ENCODE measurements at regions not wholly inside any gene's neighbourhood (a gene's known extent, or its start where the extent isn't known, plus 50 kb on each side); places are given as distances from the start of the nearest gene placed in this dataset.

- H3K27ac ChIP-seq, result no peak overlapping the region
- no peak for DNase-seq
Observed at GRCh38 chrX:95058815-95059214, 1384.8 kb downstream of the FAM133A start.

DNA sequence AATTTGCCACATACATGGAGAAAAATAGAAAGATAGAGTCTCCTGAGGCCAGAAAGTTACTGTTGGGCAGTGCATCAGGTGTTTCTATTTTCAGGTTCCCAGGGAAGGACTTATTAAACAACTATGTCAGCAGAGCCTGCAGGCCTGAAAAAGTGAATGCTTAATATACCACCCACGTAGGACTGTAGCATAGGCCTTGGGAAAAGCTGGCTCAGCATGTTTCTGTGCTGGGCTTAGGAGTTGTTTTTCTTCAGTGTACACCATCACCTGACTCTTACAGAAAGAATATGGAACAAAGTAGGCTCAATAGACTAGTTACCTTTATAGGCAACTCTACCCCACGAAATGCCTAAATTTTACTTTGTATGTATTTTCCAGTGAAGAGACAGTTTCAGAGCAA lies 1385.9 kb downstream of the FAM133A start:
- no peak for DNase-seq
- Histone ChIP-seq H3K27ac (no peak overlapping the region), H3K4me3 (ENCODE audit: low read depth, low read length) (no peak overlapping the region), H3K27me3 (ENCODE audit: insufficient read depth, low read depth, severe bottlenecking) (peaks cover 27% of the 10 kb centered on the region), H3K36me3 (no peaks in the 10 kb centered on the region), H3K9me3 (ENCODE audit: severe bottlenecking) (no peaks in the 10 kb centered on the region)
- TF ChIP-seq CTCF (IDR thresholded peaks at IDR 0.05; ENCODE audit: low read depth, low read length), result no peak

More at GRCh38 chrX:95058815-95059214, 1384.8 kb downstream of the FAM133A start:
- H3K27me3 ChIP-seq (ENCODE audit: insufficient read depth, low read depth, severe bottlenecking), result peaks cover 25% of the 10 kb centered on the region
- H3K9me3 ChIP-seq (ENCODE audit: severe bottlenecking), result no peaks in the 10 kb centered on the region
- no peaks in the 10 kb centered on the region for H3K36me3 ChIP-seq
- no peak for TF ChIP-seq CTCF (IDR thresholded peaks at IDR 0.05; ENCODE audit: low read depth, low read length)
- H3K4me3 ChIP-seq (ENCODE audit: low read depth, low read length), result no peak overlapping the region

DNA sequence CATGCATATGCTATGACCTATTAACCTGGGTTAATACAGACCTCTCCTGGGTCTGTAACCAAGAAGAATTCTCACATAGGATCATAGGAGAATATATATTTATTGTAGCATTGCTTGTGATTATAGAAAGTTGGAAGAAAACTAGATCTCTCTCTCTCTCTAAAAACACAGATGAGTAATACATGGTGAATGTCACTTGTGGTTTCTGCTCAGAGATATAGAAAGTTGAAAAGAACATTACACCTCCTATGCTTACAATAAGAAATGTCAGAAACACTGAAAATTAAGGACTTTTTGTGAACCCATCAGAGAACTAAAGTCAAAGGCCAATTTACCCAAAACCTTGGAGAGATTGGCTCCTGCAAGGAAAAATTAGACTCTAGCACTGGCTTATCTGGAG lies 1389.5 kb downstream of the FAM133A start:
- no peak overlapping the region for H3K4me3 ChIP-seq (ENCODE audit: low read depth, low read length)
- H3K9me3 ChIP-seq (ENCODE audit: severe bottlenecking), result no peaks in the 10 kb centered on the region
- DNase-seq, result no peak
- H3K27ac ChIP-seq, result no peak overlapping the region
- no peaks in the 10 kb centered on the region for H3K36me3 ChIP-seq
- peaks cover 26% of the 10 kb centered on the region for H3K27me3 ChIP-seq (ENCODE audit: insufficient read depth, low read depth, severe bottlenecking)
- TF ChIP-seq CTCF (IDR thresholded peaks at IDR 0.05; ENCODE audit: low read depth, low read length), result no peak

DNA sequence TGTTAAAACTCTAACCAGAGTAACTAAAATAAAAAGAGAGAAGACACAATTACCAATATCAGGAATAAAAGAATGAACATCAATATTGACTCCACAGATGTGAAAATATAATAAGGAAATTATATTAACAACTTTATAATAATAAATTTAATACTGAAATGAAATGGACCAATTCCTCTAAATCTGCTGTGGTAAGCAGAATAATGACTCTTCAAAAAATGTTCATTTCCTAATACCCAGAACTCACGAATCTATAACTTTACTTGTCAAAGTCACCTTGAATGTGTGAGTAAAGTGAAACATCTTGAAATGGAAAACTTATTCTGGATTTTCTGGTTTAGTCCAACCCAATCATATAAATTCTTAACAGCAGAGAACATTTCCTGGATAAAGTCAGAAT lies 1391.1 kb downstream of the FAM133A start:
- Histone ChIP-seq H3K4me3 (ENCODE audit: low read depth, low read length) (no peak overlapping the region), H3K27me3 (ENCODE audit: insufficient read depth, low read depth, severe bottlenecking) (peaks cover 20% of the 10 kb centered on the region), H3K9me3 (ENCODE audit: severe bottlenecking) (no peaks in the 10 kb centered on the region), H3K36me3 (no peaks in the 10 kb centered on the region), H3K27ac (no peak overlapping the region)
- no peak for DNase-seq
- TF ChIP-seq CTCF (IDR thresholded peaks at IDR 0.05; ENCODE audit: low read depth, low read length), result no peak

DNA sequence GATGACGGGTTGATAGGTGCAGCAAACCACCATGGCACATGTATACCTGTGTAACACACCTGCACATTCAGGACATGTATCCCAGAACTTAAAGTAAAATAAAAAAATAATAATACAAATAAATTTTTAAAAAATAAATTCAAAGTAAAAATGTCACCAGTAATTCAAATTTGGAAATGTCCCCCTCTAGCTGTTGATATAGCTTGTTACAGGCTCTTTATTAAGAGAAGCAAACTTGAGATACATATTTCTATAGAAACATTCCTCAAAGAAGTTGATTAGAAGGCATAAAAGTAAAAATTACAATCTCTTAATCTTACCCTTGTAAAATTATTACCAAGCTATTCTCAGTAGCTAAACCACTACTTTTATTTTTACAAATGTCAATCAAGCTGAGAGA lies 1397.0 kb downstream of the FAM133A start:
- Histone ChIP-seq H3K9me3 (ENCODE audit: severe bottlenecking) (no peaks in the 10 kb centered on the region), H3K27me3 (ENCODE audit: insufficient read depth, low read depth, severe bottlenecking) (peaks cover 36% of the 10 kb centered on the region), H3K27ac (no peak overlapping the region), H3K4me3 (ENCODE audit: low read depth, low read length) (no peak overlapping the region), H3K36me3 (no peaks in the 10 kb centered on the region)
- no peak for TF ChIP-seq CTCF (IDR thresholded peaks at IDR 0.05; ENCODE audit: low read depth, low read length)
- no peak for DNase-seq

GRCh38 chrX:95071621-95072020 lies 1397.6 kb downstream of the FAM133A start:
- no peak for TF ChIP-seq CTCF (IDR thresholded peaks at IDR 0.05; ENCODE audit: low read depth, low read length)
- no peaks in the 10 kb centered on the region for H3K36me3 ChIP-seq
- peaks cover 36% of the 10 kb centered on the region for H3K27me3 ChIP-seq (ENCODE audit: insufficient read depth, low read depth, severe bottlenecking)
- no peak overlapping the region for H3K4me3 ChIP-seq (ENCODE audit: low read depth, low read length)
- no peak overlapping the region for H3K27ac ChIP-seq
- no peaks in the 10 kb centered on the region for H3K9me3 ChIP-seq (ENCODE audit: severe bottlenecking)
- no peak for DNase-seq
